Spinal cord (tissue), 9 donors: ENCODE measurements at regions not wholly inside any gene's neighbourhood (a gene's known extent, or its start where the extent isn't known, plus 50 kb on each side); places are given as distances from the start of the nearest gene placed in this dataset.

Experiments used
- DNase-seq, 6 donors: peaks; one replicate each; pipeline versions ENCODE4 v3.0.0 to v3.0.0-alpha.2; 2013 to 2015; ENCODE audit warnings: low spot score in 6 of 6, low read depth in 4 of 6
- H3K27ac ChIP-seq: one replicate; pipeline ENCODE4 v1.5.1; 2013; ENCODE audit warnings: low read depth, low read length, control low read depth
- H3K27me3 ChIP-seq: one replicate; pipeline ENCODE4 v1.6.1; 2013; ENCODE audit warnings: low read length; ENCODE audit not compliant: control insufficient read depth, insufficient read depth
- H3K36me3 ChIP-seq: one replicate; pipeline ENCODE4 v1.6.1; 2013; ENCODE audit warnings: low read length; ENCODE audit not compliant: control insufficient read depth, insufficient read depth
- H3K4me1 ChIP-seq: one replicate; pipeline ENCODE4 v1.6.1; 2013; ENCODE audit warnings: low read length; ENCODE audit not compliant: control insufficient read depth, insufficient read depth
- H3K4me3 ChIP-seq: one replicate; pipeline ENCODE4 v1.5.1; 2013; ENCODE audit warnings: low read depth, low read length, control low read depth
- H3K9me3 ChIP-seq: one replicate; pipeline ENCODE4 v1.6.1; 2013; ENCODE audit warnings: low read length; ENCODE audit not compliant: control insufficient read depth, insufficient read depth
- WGBS: methylation state at CpG from one replicate; pipeline ENCODE4 v1.1.5; 2013; ENCODE audit warnings: missing lambda C conversion rate; ENCODE audit not compliant: insufficient coverage; 5-methylcytosine and 5-hydroxymethylcytosine counted together
- donor health status: healthy.

DNA sequence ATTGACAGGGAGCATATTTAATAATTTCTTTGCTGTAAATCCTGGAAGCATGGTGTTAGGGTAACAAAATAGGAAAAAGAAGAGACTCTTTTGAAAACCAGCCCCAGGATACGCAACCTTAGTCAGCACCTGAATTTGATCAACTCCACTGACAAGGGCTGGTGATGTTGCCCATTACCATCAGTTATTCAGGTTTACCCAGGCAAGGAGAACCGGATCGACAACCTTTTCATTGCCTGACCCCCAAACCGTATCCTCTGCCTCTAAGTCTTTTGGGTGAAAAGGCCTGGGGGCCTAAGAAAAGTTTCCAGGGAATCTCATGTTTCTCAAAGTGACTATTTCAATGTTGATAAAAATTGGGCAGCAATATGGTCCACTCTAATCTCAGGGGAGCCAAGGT lies 313.3 kb downstream of the KBTBD8 start:
- Histone ChIP-seq H3K9me3 (no peaks in the 10 kb centered on the region), H3K4me3 (no peak overlapping the region), H3K27me3 (no peaks in the 10 kb centered on the region), H3K27ac (no peak overlapping the region), H3K36me3 (no peaks in the 10 kb centered on the region), H3K4me1 (no peaks in the 10 kb centered on the region)
- 100% methylated on average over 1 of the region's 4 CpGs for WGBS
- DNase-seq, result no peak

- WGBS, result 61% methylated on average over 2 of the region's 3 CpGs
- DNase-seq, result peak in 2 of 6 donors; percentile 24 to 71
- no peak overlapping the region for H3K4me3 ChIP-seq
- no peak overlapping the region for H3K27ac ChIP-seq
- H3K4me1 ChIP-seq, result no peaks in the 10 kb centered on the region
- no peaks in the 10 kb centered on the region for H3K9me3 ChIP-seq
- no peaks in the 10 kb centered on the region for H3K27me3 ChIP-seq
- H3K36me3 ChIP-seq, result no peaks in the 10 kb centered on the region
These were observed 314.0 kb downstream of the KBTBD8 start for GRCh38 chr3:67312155-67312554.

GRCh38 chr3:67318162-67318561 lies 320.1 kb downstream of the KBTBD8 start:
- no CpG with 5 or more reads among the region's 2 CpGs for WGBS
- H3K4me3 ChIP-seq, result no peak overlapping the region
- no peaks in the 10 kb centered on the region for H3K9me3 ChIP-seq

DNA sequence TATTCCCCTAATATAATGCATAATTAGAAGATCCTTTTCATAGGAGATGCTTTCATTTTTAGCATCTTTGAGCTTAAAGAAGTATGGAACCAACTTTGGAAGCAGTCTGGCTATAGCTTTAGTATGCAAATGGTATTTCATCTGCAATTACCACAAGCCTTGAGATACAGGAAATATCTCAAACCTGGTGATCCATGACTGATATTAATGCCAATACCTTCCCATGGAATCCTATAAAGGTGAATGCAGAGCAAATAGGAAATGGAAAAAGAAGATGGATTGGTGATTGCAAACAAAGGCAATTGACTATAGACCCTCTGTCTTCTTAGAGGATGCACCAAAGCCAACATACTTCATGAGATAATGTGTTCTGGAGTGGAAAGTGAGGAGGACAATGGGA lies 326.4 kb downstream of the KBTBD8 start:
- no peaks in the 10 kb centered on the region for H3K9me3 ChIP-seq
- no peak for DNase-seq

More at GRCh38 chr3:67318162-67318561, 320.1 kb downstream of the KBTBD8 start:
- Histone ChIP-seq H3K4me1 (no peaks in the 10 kb centered on the region), H3K36me3 (no peaks in the 10 kb centered on the region), H3K27me3 (no peaks in the 10 kb centered on the region), H3K27ac (no peak overlapping the region)
- DNase-seq, result no peak

More for the DNA sequence above, 326.4 kb downstream of the KBTBD8 start:
- no peak overlapping the region for H3K4me3 ChIP-seq
- no peaks in the 10 kb centered on the region for H3K4me1 ChIP-seq
- no peak overlapping the region for H3K27ac ChIP-seq
- H3K36me3 ChIP-seq, result no peaks in the 10 kb centered on the region
- no peaks in the 10 kb centered on the region for H3K27me3 ChIP-seq
